H7 (cell line): ENCODE measurements at regions not wholly inside any gene's neighbourhood (a gene's known extent, or its start where the extent isn't known, plus 50 kb on each side); places are given as distances from the start of the nearest gene placed in this dataset.

ENCODE experiments used
- DNase-seq: peaks from one replicate; pipeline ENCODE4 v3.0.0; 2012
- H3K27me3 ChIP-seq: 2 replicates; pipeline ENCODE4 v1.6.0; 2011; ENCODE audit warnings: mild to moderate bottlenecking, low read length; ENCODE audit not compliant: control insufficient read depth, insufficient read depth
- H3K36me3 ChIP-seq: replicated peaks from 2 replicates; pipeline ENCODE4 v1.5.1; 2011; ENCODE audit warnings: low read length; ENCODE audit not compliant: control insufficient read depth, insufficient read depth
- H3K4me3 ChIP-seq: 2 replicates; pipeline ENCODE4 v1.5.1; 2011; ENCODE audit warnings: low read depth, mild to moderate bottlenecking, control low read depth, low read length, moderate library complexity; ENCODE audit not compliant: insufficient read depth

DNA sequence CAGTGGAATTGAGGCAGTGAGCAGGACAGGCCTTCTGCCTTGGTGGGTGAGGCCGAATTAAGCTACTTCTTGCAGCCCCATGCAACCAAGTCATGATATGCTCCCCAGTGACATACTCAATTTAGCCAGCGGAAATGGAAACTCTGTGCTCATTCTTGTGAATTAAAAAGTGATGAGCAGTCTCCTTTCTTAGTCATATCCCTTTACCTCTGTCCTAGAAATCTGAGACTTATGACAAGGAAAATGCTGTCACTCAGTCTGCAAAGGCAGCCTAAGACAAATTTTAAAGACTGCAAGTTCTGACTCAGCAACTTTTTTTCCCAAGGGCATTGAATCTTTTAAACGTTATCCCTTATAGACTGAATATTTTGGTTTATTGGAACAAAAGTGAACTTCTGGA, 218.2 kb downstream of the SH3BP4 start:
- Histone ChIP-seq H3K4me3 (no peak overlapping the region), H3K27me3 (no peaks in the 10 kb centered on the region), H3K36me3 (no peaks in the 10 kb centered on the region)
- no peak for DNase-seq

DNA sequence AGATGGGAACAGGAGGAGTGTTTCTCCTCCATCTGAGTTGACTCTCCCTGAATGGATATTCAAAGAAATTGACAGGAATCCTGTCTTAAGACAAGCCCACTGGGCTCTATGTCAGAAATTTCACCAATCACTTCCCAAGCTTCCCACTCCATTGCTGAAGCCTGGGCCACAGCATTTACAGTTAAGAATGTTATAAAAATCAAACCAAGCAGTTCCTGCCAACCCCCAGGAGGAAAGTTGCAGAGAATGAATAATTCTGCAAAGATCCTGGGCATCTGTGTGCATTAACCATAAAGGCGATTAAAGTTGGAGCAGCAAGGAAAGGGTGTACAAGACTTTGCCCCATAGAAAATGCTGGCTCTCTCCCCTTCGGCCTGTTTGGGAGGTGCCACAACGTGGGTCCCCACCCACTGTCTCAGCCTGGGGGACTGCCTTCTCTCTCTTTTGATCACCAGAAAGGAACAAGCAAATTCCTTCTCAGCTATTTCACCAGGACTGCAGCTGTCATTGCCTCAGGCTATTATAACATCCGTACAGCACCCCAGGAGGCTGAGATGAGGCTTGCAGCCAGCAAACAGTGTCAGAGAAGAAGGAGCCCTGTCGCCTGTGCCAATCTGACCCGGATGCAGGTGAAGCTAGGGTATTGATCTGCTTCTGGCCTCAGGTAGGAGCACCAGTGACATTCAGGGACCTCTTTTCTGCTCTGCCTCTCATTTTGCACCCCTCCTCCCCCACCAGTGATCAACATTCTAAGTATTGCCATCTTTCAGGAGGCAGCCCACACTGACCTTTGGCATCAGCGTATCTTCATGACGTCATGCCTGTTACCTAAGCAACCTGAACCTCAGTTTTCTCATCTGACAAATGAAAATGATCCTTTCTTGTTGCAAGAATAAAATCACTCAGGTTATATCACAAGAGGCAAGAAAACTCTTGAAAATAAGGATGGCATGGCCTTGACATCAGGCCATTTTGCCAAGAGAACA, 219.0 kb downstream of the SH3BP4 start:
- no peaks in the 10 kb centered on the region for H3K27me3 ChIP-seq
- no peak overlapping the region for H3K4me3 ChIP-seq
- DNase-seq: peak; percentile 50
- H3K36me3 ChIP-seq: no peaks in the 10 kb centered on the region

DNA sequence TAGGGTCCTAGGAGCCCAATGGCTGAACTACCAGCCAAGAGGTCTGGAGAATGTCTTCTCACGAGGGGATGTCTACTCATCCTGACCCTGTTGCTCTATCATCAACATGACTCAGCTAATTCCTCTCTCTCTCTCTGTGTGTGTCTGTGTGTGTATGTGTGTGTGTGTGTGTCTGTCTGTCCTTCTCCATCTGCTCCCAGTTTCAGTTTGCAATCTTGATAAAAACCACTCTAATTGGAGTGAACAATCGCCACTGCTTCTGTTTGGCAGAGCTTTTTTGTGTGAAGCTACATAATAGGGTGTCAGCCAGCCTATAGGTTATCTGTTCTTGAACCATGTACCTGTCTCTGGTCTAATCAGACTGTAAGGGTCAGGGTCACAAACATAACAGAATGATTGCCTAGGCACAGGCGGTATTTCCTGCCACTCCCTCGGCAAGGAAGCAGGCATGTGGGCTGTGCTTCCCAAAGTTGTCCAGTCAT, 219.8 kb downstream of the SH3BP4 start:
- Histone ChIP-seq H3K36me3 (no peaks in the 10 kb centered on the region), H3K4me3 (no peak overlapping the region), H3K27me3 (no peaks in the 10 kb centered on the region)
- no peak for DNase-seq

DNA sequence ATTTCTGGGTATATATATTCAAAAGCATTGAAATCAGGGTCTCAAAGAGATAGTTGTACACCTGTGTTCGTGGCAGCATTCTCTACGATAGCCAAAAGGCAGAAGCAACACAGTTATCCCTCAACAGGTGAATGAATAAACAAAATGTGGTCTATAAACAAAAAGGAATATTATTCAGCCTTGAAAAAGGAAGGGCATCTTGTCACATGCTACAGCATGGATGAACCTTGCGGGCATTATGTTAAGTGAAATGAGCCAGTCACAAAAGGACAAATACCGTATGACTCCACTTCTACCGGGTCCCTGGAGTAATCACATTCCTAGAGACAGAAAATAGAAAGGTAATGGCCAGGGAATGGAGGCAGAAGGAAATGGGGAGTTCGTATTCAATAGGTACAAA, 228.8 kb downstream of the SH3BP4 start:
- Histone ChIP-seq H3K4me3 (no peak overlapping the region), H3K36me3 (no peaks in the 10 kb centered on the region), H3K27me3 (no peaks in the 10 kb centered on the region)
- no peak for DNase-seq

DNA sequence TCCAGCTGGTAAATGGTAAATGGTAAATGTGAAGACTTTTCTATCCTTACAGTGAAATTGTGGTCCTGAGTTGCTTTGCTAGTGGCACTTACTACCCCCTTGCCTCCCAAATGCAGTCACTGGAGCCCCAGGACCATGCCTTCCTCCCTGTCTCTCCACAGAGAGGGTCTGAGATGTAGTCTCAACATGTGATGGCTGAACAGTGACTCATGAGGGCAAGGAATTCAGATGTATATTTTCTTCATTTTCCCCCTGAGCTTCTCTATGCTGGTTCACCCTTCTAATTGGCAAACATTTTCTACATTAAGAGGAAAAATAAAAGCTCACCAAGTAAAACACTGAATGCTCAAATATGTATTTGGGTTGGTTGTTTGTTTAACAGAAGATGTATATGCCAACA, 232.0 kb downstream of the SH3BP4 start:
- no peak for DNase-seq
- Histone ChIP-seq H3K36me3 (no peaks in the 10 kb centered on the region), H3K4me3 (no peak overlapping the region), H3K27me3 (no peaks in the 10 kb centered on the region)

DNA sequence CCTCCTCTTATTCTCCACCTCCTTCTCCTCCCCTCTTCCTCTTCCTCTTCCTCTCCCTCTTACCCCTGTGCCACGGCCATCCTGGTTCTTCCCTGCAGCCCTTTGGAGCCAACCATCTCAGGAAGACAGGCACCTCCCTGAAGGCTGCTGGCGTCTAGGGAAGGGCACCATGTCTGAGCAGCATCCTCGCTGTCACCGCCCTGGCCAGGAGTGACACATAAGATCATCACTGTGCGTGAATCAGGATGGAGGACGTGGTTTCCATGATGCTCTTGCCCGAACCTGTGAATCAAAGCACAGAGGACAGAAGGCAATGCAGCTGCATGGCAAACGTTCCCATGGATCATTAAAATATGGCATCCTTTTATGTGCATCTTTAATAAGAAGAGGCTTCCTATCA, 236.0 kb downstream of the SH3BP4 start:
- no peaks in the 10 kb centered on the region for H3K27me3 ChIP-seq
- no peaks in the 10 kb centered on the region for H3K36me3 ChIP-seq
- no peak overlapping the region for H3K4me3 ChIP-seq
- DNase-seq: no peak

DNA sequence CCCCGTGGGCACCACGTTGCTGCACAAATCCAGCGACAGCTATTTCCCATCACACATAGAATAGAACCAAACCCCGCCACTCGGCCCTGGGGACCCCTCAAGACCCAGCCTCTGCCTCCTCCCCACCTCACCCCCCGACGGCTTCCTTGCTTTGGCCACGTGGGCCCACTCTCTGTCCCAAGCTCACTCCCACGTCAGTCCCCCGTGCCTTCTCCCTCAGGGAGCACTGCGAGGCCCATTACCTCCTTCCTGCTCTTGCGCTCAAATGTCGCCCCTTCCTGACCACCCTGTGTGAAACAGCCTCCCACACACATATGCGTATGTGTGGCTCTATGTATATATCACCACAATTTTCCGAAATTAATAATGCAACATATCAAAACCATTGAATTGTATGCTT, 239.7 kb downstream of the SH3BP4 start:
- Histone ChIP-seq H3K4me3 (no peak overlapping the region), H3K27me3 (peaks cover 2% of the 10 kb centered on the region; the same call in 1 of the 2 replicates), H3K36me3 (no peaks in the 10 kb centered on the region)
- DNase-seq: peak; percentile 36

DNA sequence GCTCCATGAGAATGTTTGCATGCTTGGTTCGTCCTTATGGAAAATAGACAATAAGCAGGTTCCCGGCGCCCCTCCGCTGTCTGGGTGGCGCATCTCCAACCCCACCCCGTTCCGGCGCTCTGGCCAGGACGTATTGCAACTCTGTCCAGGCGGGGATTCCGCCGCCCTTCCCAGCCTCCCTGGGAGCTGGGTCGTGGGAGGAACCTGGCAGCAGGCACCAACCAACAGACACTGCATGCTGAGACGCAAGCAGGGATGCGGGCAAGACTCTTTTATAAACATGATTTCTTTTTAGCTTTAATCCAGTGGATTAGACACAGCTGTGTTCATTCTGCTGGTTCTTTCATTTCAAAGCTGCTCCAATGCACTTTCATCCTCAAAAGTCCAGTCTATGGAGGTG, 240.2 kb downstream of the SH3BP4 start:
- H3K4me3 ChIP-seq: no peak overlapping the region
- H3K27me3 ChIP-seq: peaks cover 2% of the 10 kb centered on the region; the same call in 1 of the 2 replicates
- DNase-seq: no peak
- H3K36me3 ChIP-seq: no peaks in the 10 kb centered on the region

DNA sequence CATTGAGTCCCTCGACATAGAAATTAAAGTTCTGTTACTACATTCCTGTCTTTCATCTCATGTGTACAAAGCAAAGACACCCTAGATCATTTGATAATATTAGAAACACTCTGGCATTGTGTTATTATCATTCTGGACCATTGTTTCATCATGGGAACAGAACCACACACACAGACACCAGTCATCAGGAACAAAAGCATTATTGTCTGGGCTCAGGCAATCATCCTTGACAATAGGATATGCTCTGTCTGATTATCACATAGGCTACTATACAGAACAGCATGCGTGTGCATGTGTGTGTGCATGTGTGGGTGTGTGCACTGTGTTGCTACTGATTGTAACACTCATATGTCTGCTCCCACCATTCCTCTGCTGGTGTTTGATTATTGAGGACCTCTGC, 242.5 kb downstream of the SH3BP4 start:
- H3K4me3 ChIP-seq: no peak overlapping the region
- DNase-seq: no peak
- H3K36me3 ChIP-seq: no peaks in the 10 kb centered on the region
- peaks cover 2% of the 10 kb centered on the region; the same call in 1 of the 2 replicates for H3K27me3 ChIP-seq

DNA sequence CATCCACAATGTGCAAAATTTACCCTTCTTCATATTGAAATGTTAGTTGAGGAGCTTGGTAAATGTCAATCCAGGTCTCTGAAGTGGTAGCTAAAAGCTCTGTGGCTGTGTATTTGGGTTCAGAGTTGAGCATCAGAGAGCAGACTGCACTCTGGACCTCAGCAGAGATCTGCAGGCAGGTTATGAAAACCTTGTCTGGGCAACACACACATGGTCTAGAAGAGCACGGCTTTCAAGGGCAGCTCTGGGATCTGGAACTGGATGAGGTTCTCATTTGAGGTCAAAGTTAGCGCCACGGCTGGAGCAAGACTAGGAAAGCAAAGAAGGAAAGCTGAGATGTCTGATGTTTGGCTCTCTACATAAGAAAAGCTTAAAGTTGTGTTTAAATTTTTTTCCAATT, 243.0 kb downstream of the SH3BP4 start:
- no peak for DNase-seq
- peaks cover 2% of the 10 kb centered on the region; the same call in 1 of the 2 replicates for H3K27me3 ChIP-seq
- H3K4me3 ChIP-seq: no peak overlapping the region
- H3K36me3 ChIP-seq: no peaks in the 10 kb centered on the region

DNA sequence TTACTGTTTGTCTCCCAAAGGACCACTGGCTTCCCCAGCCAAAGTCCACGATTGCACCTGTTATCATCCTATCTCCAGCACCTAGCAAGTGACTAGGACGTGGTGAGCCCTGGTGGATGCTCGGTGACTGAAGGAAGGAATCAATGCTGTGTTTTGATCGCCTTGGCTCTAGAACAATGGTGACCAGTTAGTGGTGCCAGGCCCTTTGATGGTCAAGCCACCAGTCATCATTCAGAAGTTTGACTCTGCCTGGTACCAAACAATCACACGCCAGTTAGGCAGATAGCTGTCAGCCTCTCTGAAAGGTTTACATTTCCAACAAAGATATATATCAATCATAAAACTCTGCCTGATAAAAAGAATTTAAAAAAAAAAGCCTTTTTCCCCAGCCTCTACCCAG, 244.1 kb downstream of the SH3BP4 start:
- DNase-seq: no peak

DNA sequence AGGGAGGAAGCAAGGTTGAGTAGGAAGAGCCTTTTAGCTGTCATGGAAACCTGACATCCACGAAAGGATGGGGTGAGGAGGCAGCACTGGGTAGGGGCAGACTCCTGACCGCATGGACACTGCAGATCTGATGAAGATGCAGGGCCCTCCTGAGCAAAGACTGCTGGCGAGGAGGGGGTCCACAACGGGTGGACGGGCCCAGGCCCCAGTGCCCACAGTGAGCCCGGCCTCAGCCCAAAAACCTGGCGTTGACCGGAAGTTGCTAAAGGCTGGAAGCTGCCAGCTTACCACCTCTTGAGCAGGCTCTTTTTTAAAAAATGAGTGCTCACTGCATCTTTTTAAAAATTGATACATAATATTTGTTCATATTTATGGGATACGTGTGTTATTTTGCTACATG, 247.3 kb downstream of the SH3BP4 start:
- no peak for DNase-seq
- H3K27me3 ChIP-seq: no peaks in the 10 kb centered on the region

More for the DNA sequence above, 244.1 kb downstream of the SH3BP4 start:
- Histone ChIP-seq H3K27me3 (peaks cover 2% of the 10 kb centered on the region; the same call in 1 of the 2 replicates), H3K36me3 (no peaks in the 10 kb centered on the region), H3K4me3 (no peak overlapping the region)

DNA sequence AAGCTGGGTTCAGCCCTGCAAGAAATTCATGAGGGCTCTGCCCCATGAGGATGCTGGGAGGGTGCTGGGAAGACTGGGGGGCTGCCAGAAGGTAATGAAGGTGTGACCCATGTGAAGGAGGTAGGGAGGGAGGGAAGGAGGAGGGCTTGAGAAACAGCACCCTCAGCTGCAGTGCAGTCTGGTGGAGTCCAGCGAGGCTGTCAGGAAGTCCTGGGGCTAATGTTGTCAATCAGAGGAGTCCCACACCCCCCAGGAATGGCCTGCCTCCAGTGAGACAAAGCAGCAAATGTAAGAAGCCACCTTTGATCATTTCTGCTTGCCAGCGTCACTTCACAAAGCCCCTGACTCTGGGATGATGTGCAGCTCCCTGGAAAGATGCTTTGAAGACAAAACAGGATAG, 248.4 kb downstream of the SH3BP4 start:
- no peak overlapping the region for H3K4me3 ChIP-seq
- H3K36me3 ChIP-seq: no peaks in the 10 kb centered on the region
- no peak for DNase-seq
- no peaks in the 10 kb centered on the region for H3K27me3 ChIP-seq

More for the DNA sequence above, 247.3 kb downstream of the SH3BP4 start:
- no peak overlapping the region for H3K4me3 ChIP-seq
- H3K36me3 ChIP-seq: no peaks in the 10 kb centered on the region

DNA sequence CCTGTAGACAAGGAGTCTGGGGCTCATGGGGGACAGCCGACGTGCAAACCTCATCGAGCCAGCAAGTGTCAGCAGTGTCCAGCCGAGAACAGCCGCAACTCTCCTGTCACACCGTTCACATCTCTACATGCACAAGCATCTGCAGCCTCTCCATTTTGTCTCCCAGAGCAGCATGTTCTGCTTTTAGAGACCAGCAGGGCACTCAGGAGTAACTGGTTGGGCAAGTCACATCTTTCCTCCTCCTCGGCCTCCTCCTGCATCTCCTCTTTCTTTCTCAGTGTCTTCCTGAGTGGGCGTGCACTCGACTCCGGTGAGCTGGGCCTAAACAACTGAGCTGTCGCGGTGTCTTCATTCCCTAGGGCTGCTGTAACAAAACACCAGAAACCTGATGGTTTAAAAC, 249.9 kb downstream of the SH3BP4 start:
- Histone ChIP-seq H3K4me3 (no peak overlapping the region), H3K27me3 (no peaks in the 10 kb centered on the region), H3K36me3 (no peaks in the 10 kb centered on the region)
- no peak for DNase-seq

DNA sequence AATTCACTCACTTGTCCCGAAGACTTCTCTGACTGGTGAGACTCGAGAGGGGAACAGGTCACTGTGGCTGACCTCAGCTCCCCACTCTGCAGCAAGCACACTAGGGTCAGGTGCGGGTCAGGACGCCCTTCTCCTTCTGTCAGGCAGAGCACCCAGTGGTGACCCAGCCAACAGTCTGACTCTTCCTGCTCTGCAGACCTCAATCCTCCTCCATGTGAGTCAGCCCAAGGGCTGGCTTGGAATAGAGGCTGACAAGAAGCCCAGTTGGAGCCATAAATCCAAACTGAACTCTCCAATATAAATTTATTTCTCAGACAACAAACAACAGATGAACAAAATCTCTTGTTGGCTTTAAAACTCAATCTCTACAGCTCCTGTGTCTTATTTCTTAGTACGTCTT, 253.1 kb downstream of the SH3BP4 start:
- no peak for DNase-seq

More for the DNA sequence above, 253.1 kb downstream of the SH3BP4 start:
- H3K36me3 ChIP-seq: no peaks in the 10 kb centered on the region
- H3K4me3 ChIP-seq: no peak overlapping the region
- peaks cover 1% of the 10 kb centered on the region; the same call in 1 of the 2 replicates for H3K27me3 ChIP-seq
